HepG2 (cell line): ENCODE measurements at regions not wholly inside any gene's neighbourhood (a gene's known extent, or its start where the extent isn't known, plus 50 kb on each side); places are given as distances from the start of the nearest gene placed in this dataset.

Experiments
- ATAC-seq: fragments of 200-7000 bp; cut with Tn5 transposase; 3 replicates; pipeline ENCODE4 v1.9.1; 2020; ENCODE audit warnings: mild to moderate bottlenecking, moderate library complexity
- BruUV-seq: library from RNA; stranded (reverse); fragments of 400-500 nt; replicated peaks from 2 replicates; lab custom pipeline; 2021; lab: Mats Ljungman, UMichigan
- CTCF ChIA-PET: fragments of 300-600 bp; formaldehyde crosslinking; extraction: SDS; loops from one replicate; lab custom pipeline; 2021; ENCODE audit warnings: low total read pairs, inconsistent platforms, low intra/inter-chr PET ratio; lab: Yijun Ruan, JAX
- POLR2A ChIA-PET: fragments of 350-600 bp; sonication (Branson Sonifier 250); formaldehyde crosslinking; loops from one replicate; lab custom pipeline; 2020; ENCODE audit warnings: antibody characterized with exemption, inconsistent platforms; lab: Yijun Ruan, JAX
- DNase-seq: peaks from one replicate; pipeline ENCODE4 v3.0.0-alpha.2; 2015; ENCODE audit warnings: low spot score
- FAIRE-seq: peaks from 3 replicates; lab custom pipeline; 2011; peaks lifted over from hg19 to GRCh38; lab: Jason Lieb, UNC
- H2AFZ ChIP-seq: one replicate; pipeline ENCODE4 v1.6.1; 2011; ENCODE audit warnings: low read length, inconsistent platforms
- H3K27ac ChIP-seq: fragments of 300-600 bp; 3 replicates; pipeline ENCODE4 v1.8.0; 2011; ENCODE audit warnings: mixed run types, mild to moderate bottlenecking, mixed read lengths, low read length, inconsistent platforms; ENCODE audit not compliant: insufficient read depth; ENCODE audit errors: extremely low read length
- H3K27me3 ChIP-seq, 2 experiments: fragments of 200-600 bp in 1 of 2; 2 replicates in 1 of 2; 3 replicates in 1 of 2; pipeline versions ENCODE4 v1.6.0 to v1.8.0; 2011; ENCODE audit warnings: low read length in 2 of 2, mild to moderate bottlenecking in 2 of 2, moderate library complexity in 2 of 2, inconsistent platforms in 1 of 2; ENCODE audit not compliant: insufficient read depth in 2 of 2, control insufficient read depth in 1 of 2
- H3K36me3 ChIP-seq, 2 experiments: fragments of 200-600 bp in 1 of 2; replicated peaks in 1 of 2; 2 replicates in 1 of 2; 3 replicates in 1 of 2; pipeline versions ENCODE4 v1.5.1 to v1.8.0; 2011; ENCODE audit warnings: low read length in 2 of 2, inconsistent platforms in 1 of 2; ENCODE audit not compliant: insufficient read depth in 2 of 2, control insufficient read depth in 1 of 2
- H3K4me1 ChIP-seq: 2 replicates; pipeline ENCODE4 v1.5.1; 2012; ENCODE audit warnings: low read length, inconsistent platforms; ENCODE audit not compliant: insufficient read depth
- H3K4me2 ChIP-seq: 2 replicates; pipeline ENCODE4 v1.6.0; 2011; ENCODE audit warnings: low read depth, low read length, inconsistent platforms
- H3K4me3 ChIP-seq, 3 experiments: fragments of 200-600 bp in 1 of 3; sonication (generic), shearing (Covaris generic) in 1 of 3; replicated peaks in 1 of 3; 2 replicates each; pipeline ENCODE4 v1.5.1; 2011 to 2016; ENCODE audit warnings: low read length in 3 of 3, inconsistent platforms in 2 of 3, low read depth in 2 of 3, mild to moderate bottlenecking in 2 of 3, control low read depth in 1 of 3, mixed read lengths in 1 of 3; ENCODE audit not compliant: insufficient read depth in 1 of 3
- H3K79me2 ChIP-seq: one replicate; pipeline ENCODE4 v1.6.1; 2011; ENCODE audit warnings: low read length, inconsistent platforms; ENCODE audit not compliant: insufficient read depth
- H3K9ac ChIP-seq: 2 replicates; pipeline ENCODE4 v1.6.0; 2011; ENCODE audit warnings: mild to moderate bottlenecking, low read depth, low read length, inconsistent platforms; ENCODE audit not compliant: insufficient read depth
- H3K9me3 ChIP-seq: 2 replicates; pipeline ENCODE4 v1.5.1; 2012; ENCODE audit warnings: mild to moderate bottlenecking, low read length
- H4K20me1 ChIP-seq: 2 replicates; pipeline ENCODE4 v1.6.0; 2011; ENCODE audit warnings: inconsistent platforms, mild to moderate bottlenecking, low read length, moderate library complexity; ENCODE audit not compliant: insufficient read depth
- DPF2 ChIP-seq: sonication (generic); formaldehyde crosslinking; IDR thresholded peaks from 2 replicates; pipeline ENCODE4 v1.4.0; 2020; ENCODE audit warnings: mild to moderate bottlenecking, low read depth, missing genetic modification reagents, borderline replicate concordance
- GLI4 ChIP-seq: sonication (generic); formaldehyde crosslinking; IDR thresholded peaks from 2 replicates; pipeline ENCODE4 v1.5.1; 2020; ENCODE audit warnings: missing genetic modification reagents, mild to moderate bottlenecking, moderate library complexity, borderline replicate concordance
- ZEB1 ChIP-seq: IDR thresholded peaks from 2 replicates; pipeline ENCODE4 v1.6.1; 2012; ENCODE audit warnings: mild to moderate bottlenecking, low read depth, inconsistent platforms; ENCODE audit not compliant: insufficient replicate concordance
- ZNF10 ChIP-seq: sonication (generic); formaldehyde crosslinking; IDR thresholded peaks from 2 replicates; pipeline ENCODE4 v1.4.0; 2020; ENCODE audit warnings: mild to moderate bottlenecking, low read depth, missing genetic modification reagents, borderline replicate concordance
- ZNF17 ChIP-seq: sonication (generic); formaldehyde crosslinking; IDR thresholded peaks from 2 replicates; pipeline ENCODE4 v1.5.0; 2020; ENCODE audit warnings: mild to moderate bottlenecking, missing genetic modification reagents
- ZNF30 ChIP-seq: sonication (generic); formaldehyde crosslinking; IDR thresholded peaks from 2 replicates; pipeline ENCODE4 v1.5.0; 2020; ENCODE audit warnings: mild to moderate bottlenecking, missing genetic modification reagents
- ZNF446 ChIP-seq: sonication (generic); formaldehyde crosslinking; IDR thresholded peaks from 2 replicates; pipeline ENCODE4 v1.5.0; 2020; ENCODE audit warnings: mild to moderate bottlenecking, missing genetic modification reagents
- ZSCAN31 ChIP-seq: sonication (generic); formaldehyde crosslinking; IDR thresholded peaks from 2 replicates; pipeline ENCODE4 v1.5.0; 2020; ENCODE audit warnings: low read depth, mild to moderate bottlenecking, missing genetic modification reagents
- WGBS: methylation state at CpG from one replicate; pipeline ENCODE4 v1.1.6; 2017; ENCODE audit warnings: low lambda C conversion rate; 5-methylcytosine and 5-hydroxymethylcytosine counted together
- in situ Hi-C: cut with HindIII; loops from 2 replicates; pipeline ENCODE4 v1.10.0; 2017; ENCODE audit warnings: low pct_unique_long_range_greater_than_20kb; ENCODE audit not compliant: extremely low pct_ligation_motif_present
- intact Hi-C: fragments of 100-400 bp; cut with micrococcal nuclease; formaldehyde crosslinking; loops from one replicate; pipeline ENCODE4 v1.10.0; 2022; ENCODE audit not compliant: unreplicated experiment
- TF ChIP-seq, protein P1 (sequence below): sonication (generic); formaldehyde crosslinking; IDR thresholded peaks from 2 replicates; pipeline ENCODE4 v1.8.1; 2023; ENCODE audit warnings: mild to moderate bottlenecking, moderate library complexity, missing genetic modification reagents

DNA sequence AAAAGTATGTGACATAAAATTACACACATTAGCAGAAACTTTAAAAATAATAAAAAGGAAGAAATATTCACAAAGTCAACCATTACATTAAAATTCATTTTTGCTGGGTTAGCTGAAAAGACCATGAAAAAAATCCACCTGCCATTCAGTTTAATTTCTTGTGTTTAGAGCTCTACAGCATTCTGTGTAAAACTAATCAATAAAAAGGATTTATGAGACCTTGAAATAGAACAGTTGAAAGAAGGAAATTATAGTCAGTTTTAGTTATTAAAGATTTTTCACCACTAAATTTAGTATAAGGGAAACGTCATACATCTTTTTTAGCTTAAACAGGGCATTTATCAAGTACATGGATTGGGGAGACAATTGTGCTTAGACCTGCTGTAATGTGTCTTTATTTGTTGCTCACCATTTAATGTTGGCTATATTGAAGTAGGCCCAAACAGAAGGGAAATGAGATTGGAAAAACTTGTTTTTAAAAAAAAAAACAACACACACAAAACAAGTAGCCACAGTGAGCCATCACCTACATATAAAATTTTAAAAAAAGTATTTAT is 438.7 kb upstream of the POU3F2 start:
- WGBS = 0% methylated on average over 1 of the region's 1 CpG
- Histone ChIP-seq H3K9me3 (no peaks in the 10 kb centered on the region), H3K4me3 (no peak overlapping the region), H3K79me2 (no peaks in the 10 kb centered on the region), H2AFZ (no peak overlapping the region), H4K20me1 (no peaks in the 10 kb centered on the region), H3K27ac (no peak overlapping the region), H3K9ac (no peak overlapping the region), H3K36me3 (no peaks in the 10 kb centered on the region), H3K4me2 (no peak overlapping the region), H3K4me1 (no peaks in the 10 kb centered on the region), H3K27me3 (no peaks in the 10 kb centered on the region)
- in situ Hi-C loops (no loop called here), intact Hi-C loops (loop anchor here (10.0 kb wide), 1 partner anchor 1959 kb away; no protein-coding TSS in a partner anchor)
- ChIA-PET POLR2A (no interaction called here), CTCF (no interaction called here)
- FAIRE-seq (no peak), DNase-seq (no peak)
- BruUV-seq = no TSS peak
- TF ChIP-seq ZNF446 (CRISPR knock-in tag) = no peak
- no peak for TF ChIP-seq ZNF10 (CRISPR knock-in tag)
- TF ChIP-seq, protein P1, sequence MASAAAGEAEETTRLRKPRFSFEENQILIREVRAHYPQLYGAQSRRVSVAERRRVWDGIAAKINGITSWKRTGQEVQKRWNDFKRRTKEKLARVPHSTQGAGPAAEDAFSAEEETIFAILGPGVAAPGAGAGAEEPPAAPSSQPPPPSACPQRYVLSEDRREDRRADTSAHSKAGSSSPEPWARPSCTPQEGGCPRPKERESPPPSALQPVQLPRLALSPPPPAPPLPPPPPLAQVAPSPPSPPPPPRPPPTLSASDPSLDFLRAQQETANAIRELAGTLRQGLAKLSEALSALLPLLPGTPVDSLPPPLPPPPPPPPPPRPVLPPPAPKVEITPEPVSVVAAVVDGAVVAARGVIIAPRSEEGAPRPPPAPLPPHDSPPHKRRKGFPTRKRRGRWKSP (CRISPR knock-in tag) = no peak
- TF ChIP-seq, all 625 proteins: peak for 0
- no peak for ATAC-seq

GRCh38 chr6:98416027-98416426 is 418.3 kb upstream of the POU3F2 start:
- Histone ChIP-seq H3K79me2 (no peaks in the 10 kb centered on the region), H3K4me2 (no peak overlapping the region), H3K36me3 (no peaks in the 10 kb centered on the region), H2AFZ (no peak overlapping the region), H3K27ac (no peak overlapping the region), H3K9ac (no peak overlapping the region), H3K27me3 (no peaks in the 10 kb centered on the region), H3K4me3 (no peak overlapping the region), H3K9me3 (no peaks in the 10 kb centered on the region), H3K4me1 (no peaks in the 10 kb centered on the region), H4K20me1 (no peaks in the 10 kb centered on the region)
- DNase-seq (no peak), ATAC-seq (no peak), FAIRE-seq (no peak)
- BruUV-seq = no TSS peak
- intact Hi-C loops (no loop called here), in situ Hi-C loops (no loop called here)
- ChIA-PET CTCF (no interaction called here), POLR2A (no interaction called here)
- 5% methylated on average over 2 of the region's 2 CpGs for WGBS
- TF ChIP-seq ZNF10 (CRISPR knock-in tag) = no peak
- no peak for TF ChIP-seq ZEB1
- no peak for TF ChIP-seq ZNF30 (CRISPR knock-in tag)
- TF ChIP-seq DPF2 (CRISPR knock-in tag) = no peak
- no peak for TF ChIP-seq GLI4 (CRISPR knock-in tag)
- TF ChIP-seq ZSCAN31 (CRISPR knock-in tag) = no peak
- no peak for TF ChIP-seq ZNF17 (CRISPR knock-in tag)
